ENCODE measurements at regions not wholly inside any gene's neighbourhood (a gene's known extent, or its start where the extent isn't known, plus 50 kb on each side); places are given as distances from the start of the nearest gene placed in this dataset.

DNA sequence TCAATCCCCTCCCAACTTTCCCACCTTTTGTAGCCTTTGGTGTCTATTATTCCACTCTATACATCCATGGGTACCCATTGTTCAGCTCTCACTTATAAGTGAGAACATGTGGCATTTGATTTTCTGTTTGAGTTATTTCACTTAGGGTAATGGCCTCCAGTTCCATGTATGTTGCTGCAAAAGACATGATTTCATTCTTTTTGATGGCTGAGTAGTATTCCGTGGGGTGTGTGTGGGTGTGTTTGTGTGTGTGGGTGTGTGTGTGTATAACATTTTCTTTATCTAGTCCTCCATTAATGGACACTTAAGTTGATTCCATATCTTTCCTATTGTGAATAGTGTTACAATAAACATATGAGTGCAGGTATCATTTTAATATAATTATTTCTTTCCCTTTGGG lies 157.5 kb upstream of the FSTL4 start:
- DNase-seq (ENCODE audit: low spot score): no peak

DNA sequence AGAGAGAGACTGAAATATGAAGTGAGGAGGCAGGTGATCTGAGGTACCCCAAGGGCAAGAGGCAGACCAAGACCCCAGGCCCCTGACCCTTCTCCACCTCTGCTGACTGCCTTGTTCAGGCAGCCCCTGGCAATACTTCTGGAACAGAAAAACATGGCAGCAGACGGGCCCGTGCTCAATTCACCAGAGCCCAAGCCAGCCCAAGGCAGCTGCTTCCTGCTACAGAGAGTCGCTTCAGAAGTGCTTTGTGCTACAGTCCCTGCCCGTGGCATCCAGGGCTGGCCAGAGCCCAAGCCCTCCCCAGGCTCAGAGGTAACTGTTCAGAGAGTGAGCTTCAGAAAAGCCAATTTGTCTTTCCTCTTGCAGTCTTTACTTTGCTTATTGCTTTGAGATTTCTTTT lies 151.4 kb upstream of the FSTL4 start:
- no peak for DNase-seq (ENCODE audit: low spot score)

DNA sequence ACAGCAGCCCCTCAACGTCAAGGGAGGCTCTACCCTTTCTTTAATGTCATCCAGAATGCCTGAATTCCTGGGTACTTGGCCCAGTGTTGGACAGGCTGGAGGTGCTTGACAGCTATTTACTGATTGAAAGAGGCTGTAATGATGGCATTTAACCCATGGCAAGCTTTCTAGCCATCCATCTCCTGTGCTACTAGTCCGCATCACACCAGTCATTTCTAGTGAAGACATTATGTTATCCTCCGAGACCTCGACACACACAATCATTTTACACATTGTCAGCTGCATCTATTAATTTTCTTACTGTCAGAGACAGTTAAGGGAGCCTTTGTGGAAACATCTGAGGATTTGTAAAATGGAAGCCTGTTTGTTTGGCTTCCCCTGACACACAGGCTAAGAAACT lies 149.3 kb upstream of the FSTL4 start:
- no peak for DNase-seq (ENCODE audit: low spot score)

DNA sequence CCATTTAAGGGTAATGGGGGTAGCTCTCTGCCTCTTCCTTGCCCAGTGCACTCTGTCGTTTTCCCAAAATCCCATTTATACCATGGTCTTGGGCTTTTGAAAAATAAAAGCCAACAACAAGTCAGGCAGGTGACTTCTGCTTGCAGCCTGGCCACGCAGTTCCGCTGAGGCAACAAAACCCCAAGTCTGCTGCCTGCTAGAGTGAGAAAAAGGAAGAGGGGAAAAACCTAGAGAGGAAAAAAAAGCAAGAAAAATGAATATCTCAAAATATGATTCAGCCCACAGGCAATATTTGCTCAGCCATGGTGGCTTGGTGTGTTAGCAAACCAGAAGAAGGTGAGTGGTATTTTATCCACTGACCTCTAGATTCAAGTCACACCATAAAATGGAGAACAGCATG lies 148.2 kb upstream of the FSTL4 start:
- DNase-seq (ENCODE audit: low spot score): no peak

DNA sequence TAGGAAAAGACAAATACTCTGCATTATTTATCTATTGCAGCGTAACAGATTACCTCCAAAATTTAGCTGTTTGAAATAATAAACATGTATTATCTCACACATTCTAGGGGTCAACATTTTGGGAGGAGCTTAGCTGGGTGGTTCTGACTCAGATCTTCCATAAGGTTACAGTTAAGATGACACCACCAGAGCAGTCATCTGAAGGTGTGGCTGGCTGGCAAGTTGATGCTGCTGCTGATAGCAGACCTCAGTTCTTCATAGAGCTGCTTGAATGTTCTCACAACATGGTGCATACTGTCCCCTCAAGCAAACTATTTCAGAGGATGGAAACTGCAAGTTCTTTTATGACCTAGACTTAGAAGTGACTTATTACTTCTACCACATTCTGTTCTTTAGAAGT lies 146.3 kb upstream of the FSTL4 start:
- DNase-seq (ENCODE audit: low spot score): no peak

DNA sequence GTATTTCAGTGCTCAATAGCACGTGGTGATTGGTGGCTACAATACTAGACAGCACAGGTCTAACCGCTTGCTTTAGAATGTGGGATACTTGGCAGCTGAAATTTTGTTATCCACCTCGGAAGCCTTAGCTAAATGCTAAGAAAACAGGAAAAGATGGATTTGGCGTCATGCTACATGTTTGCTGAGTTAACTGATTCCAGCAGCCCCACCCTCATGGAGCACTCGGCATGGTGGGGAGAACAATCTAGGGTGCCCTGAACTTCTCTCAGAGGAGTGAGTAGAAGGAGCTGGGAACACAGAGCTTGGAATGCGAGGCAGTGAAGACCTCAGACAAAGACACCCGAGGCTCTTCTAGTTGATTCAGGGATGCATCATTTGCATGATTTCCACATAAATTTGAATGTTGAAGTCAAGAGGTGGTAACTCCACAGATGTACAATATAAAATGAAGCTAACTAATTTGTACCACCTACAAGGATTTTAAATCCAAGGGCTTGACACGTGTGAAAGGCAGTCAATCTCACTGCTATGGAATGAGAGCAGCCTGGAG lies 145.1 kb upstream of the FSTL4 start:
- DNase-seq (ENCODE audit: low spot score): no peak

DNA sequence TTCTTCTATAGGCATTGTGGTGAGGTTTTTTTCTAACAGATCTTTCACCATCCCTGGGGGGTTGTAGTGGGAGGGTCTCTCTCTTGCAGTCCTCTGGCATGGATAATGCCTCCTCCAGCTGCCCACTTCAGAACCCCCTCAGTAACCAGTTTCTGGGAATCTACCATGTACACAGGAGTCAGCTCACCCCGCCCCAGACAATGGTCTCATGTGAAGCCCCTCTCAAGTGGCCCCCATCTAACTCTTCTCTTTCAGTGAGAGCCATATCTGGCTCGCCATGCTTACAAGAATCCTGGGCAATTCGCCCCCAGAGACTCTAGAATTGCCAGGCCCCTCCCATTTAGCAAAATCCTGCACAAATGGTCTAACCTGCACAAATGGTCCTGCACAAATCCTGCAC lies 144.4 kb upstream of the FSTL4 start:
- no peak for DNase-seq (ENCODE audit: low spot score)

DNA sequence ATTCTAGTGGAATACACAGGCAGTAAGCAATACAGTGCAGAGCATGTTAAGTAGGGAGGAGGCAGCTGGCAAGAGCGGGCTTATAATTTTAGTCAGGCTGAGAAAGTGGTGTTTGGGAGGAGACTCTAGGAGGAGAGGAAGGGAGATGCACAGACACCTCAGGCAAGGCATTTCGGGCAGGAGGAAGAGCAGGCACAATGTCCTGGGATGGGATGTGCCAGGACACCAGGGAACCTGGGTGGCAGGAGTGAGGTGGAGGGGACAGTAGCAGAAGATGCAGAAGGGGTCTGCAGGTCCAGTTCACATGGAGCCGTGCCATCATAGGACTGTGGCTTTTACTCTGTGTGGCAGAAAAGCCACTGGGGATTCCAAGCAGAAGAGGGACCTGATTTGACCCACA lies 143.7 kb upstream of the FSTL4 start:
- DNase-seq (ENCODE audit: low spot score): no peak

DNA sequence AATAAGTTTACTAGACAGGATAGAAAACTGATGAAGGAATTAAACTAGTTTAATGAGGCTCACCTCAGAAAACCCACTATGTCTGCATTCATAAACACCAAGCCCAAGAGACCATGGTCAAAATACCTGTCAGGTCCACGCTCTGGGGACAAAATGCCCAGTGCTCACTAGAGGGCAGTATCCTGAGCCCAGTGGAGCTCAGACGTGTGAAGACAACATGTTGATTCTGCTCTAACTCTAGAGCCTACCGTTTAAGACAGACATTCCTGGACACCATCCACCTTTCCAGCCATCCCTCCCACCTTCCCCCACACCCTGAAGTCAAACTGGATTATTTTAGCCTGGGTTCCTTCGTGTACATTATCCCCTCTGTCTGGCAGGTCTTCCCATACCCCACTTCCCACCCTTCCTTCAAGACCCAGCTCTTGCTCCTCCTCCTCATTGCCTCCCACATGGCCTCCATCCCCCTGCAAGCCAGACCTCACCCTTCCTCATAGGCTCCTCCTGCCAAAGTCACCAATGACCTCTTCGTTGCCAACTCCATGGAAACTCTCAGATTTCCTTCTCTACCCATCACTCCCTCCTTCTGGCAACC lies 142.3 kb upstream of the FSTL4 start:
- DNase-seq (ENCODE audit: low spot score): no peak

DNA sequence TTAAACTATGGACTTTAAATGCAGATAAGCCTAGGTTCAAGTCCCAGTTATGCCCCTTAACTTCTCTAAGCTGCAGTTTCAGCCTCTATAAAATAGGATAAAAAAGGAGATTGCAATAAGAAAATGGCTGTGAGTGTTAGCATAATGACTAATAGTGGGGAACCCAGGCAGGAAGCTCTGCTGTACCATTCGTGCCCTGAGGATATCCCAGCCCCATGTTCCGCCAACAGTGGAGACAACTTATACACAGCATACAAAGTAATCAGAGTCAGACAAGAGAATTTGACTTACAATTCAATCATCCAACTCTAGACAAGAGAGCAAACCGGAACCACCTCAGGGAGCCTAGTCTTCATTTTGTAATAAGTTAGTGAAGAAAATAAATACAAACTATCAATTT lies 141.5 kb upstream of the FSTL4 start:
- DNase-seq (ENCODE audit: low spot score): no peak

DNA sequence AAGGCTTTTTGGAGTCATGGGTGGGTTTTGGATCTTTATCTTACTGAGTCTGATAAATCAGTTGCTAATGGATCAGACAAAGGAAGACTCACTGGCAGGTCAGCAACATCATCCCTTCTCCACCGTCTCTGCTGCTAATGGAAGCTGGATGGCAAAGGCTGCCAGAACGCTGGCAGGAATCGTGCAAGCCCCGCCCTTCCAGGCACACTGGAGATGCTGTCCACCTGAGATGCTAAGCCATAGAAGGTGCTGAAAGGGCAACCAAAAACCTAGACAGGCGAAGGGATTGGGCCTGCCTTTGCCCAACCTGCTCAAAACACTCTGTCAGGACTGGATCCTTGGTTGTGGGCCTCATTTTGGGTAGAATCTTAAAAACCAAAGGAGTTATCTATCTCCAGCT lies 139.5 kb upstream of the FSTL4 start:
- DNase-seq (ENCODE audit: low spot score): no peak

DNA sequence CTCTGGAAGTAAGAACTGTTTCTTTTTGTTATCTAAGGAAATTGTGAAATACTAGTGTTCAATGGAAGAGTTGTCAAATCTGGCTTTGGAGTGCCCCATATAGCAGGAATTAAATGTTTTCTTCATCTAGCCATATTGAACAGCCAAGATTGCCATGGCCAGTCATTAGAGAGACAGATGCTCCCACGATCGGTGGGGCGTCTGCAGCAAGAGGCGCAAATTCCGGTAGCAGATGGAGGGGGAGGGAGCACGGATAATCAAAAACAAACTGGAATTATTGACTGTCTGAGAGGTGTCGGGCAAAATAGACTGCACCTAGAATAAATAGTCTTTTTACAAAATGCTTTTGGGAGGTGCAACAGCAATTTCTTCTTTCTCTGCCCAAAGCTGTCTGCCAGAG lies 139.1 kb upstream of the FSTL4 start:
- no peak for DNase-seq (ENCODE audit: low spot score)

DNA sequence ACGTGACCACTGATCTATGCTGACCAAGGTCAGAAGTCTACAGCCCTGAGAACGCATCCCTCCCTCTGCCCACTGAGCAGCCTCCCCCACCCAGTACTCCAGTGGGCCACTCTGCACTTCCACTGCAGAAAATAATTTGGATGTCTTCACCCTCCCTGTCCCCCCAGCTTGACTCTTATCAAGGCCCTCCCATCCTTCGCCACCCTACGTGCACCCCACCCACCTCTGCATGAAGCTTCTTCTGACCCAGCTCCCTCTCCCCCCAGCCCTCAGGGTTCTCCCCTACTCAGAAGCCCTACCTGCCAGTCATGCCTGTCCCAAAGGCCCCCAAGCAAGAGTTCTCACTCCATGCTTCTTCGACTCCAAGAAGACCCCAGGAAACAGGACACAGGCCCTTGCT lies 138.5 kb upstream of the FSTL4 start:
- no peak for DNase-seq (ENCODE audit: low spot score)

DNA sequence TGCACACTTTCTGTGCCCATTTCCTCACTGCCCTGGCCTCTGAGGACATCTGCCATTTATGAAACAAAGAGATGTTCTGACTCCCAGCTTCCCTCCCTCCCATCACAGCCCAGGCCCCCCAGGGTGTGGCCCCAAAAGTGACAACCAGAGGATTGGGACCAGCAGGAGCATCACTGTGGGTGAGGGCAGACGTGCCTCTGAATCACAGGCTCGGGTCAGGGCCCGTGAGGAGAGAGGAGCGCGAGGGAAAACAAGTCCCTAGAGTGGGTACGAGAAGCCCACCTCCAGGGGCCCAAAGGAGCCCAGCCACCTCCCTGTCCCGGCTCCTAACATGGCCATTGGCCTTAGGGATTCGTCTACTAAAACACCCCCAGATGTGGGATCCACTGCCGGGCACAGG lies 138.0 kb upstream of the FSTL4 start:
- DNase-seq (ENCODE audit: low spot score): no peak

DNA sequence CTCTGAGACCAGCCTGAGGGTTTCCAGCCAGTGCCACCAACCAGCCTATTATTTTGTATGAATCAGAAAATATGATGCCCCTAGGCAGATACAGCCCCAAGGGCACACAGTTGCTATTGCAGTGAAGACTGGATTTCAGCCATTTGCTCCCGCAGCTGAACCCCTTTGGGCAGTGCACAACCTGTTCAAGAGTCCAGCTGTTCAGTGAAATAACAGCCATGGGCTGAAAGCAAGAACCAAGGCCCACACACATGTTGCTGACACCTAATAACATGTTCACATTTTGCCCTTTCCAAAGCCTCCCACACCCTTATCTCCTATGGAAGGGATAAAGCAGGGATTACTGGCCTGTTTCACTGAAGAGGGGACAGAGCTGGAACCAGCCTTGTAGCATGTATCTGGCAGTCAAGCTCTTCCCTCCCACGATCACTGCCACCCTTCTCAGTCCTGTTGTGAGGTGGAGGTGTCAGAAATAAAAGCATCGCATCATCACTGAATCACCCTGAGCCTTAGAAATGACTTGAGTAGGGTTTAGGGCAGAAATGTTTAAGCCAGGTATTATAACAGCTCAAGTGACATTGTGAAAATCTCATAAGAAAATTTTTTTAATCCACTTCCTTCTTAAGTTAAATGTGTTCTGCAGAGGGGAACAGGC lies 137.1 kb upstream of the FSTL4 start:
- DNase-seq (ENCODE audit: low spot score): no peak

DNA sequence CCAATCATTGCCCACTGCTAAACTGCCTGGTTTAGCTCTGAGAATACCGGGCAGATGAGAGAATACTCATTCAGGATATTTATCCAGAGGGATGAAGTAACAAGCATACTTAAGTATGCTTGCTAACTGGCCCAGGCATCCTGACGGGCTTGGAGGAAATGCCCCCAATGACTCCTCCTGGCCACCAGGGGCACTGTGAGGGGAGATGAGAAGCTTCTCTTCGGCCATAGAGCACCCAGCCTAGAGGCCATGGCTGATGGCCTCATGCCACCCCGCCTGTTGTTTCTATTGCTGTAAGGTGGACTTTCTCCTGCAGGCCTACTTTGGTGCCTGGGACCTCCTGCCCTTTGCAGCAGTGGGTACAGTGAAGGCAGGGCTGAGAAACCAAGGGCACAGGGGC lies 134.5 kb upstream of the FSTL4 start:
- DNase-seq (ENCODE audit: low spot score): no peak

DNA sequence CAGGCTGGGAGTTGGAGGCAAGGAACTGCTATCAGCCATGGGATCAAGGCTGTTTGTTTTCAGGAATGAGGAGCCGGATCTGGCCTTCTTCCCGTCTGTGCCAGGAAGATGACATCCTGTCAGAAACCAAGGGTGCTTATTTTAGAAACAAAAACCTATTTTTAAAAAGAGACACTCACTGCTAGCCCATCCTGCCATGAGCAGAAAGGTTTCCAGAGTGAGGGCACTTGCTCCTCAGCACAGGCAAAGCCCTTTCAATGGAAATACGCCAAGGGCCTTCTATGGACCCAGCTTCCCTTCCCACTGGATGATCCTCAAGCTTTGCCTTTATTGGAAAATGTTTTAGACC lies 132.6 kb upstream of the FSTL4 start:
- DNase-seq (ENCODE audit: low spot score): no peak

DNA sequence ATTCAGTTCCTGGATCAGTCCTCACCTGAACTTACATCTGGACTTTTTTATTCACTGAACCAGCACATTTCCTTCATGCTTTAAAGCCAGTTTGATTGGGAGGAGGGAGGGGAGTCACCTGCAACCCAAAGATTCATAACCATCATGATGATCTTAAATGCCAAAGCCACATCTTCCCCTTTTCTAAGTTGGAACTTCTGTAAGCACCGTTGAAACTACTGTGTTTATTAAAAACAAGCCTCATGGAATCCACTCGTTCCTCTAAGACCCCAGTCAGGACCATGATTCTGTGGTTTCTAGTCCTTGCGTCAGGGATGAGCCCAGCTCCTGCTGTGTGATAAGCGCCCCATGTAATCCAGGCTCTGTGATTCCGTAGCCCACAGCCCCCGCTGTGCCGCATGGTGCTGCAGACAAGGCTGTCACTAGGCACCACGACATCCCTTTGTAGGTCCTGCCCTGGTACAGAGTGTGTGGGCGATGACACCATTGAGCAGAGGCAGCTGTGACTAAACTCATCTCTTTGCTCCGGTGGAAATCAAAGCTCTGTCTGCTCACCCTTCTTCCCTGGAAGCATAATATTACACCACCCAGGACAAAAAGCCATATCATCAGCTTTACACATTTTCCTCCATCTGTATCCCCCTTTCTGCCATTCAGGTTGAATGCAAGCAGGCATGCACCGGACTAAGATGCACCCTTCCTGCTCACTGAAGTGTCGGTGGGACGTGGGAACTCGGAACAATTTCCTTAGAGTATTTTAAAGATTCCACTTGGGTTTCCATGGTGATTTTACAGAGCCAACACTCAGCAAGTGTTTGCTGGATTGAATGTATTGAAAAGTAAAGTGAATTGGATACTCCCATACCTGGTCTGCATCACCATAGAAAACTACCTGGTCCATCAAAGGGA lies 132.0 kb upstream of the FSTL4 start:
- no peak for DNase-seq (ENCODE audit: low spot score)

DNA sequence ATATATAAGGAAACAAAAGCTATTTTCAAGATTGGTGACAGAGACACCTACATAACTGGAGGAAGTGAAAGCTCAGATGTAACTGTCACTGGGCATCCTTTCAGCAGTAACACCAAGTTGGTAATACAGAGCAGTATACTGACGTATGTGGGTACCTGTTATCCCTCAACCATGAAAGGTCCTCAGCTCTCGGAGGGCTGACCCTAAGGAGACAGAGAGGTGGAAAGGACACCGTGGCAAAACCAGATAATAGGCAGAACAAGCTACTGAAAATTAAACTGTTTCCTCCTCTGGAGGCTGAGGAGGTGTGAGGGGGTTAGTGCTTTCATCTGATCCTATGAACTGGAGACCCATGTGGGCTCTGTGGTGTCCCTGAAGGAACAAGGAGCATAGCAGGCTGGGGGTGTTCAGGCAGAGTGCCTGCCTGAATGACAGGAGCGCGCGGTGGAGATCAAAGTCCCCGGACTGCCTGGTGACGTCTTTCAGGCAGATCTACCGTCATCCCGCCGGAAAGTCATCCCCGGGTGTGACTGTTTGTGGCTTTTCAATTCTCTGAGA lies 130.2 kb upstream of the FSTL4 start:
- no peak for DNase-seq (ENCODE audit: low spot score)

DNA sequence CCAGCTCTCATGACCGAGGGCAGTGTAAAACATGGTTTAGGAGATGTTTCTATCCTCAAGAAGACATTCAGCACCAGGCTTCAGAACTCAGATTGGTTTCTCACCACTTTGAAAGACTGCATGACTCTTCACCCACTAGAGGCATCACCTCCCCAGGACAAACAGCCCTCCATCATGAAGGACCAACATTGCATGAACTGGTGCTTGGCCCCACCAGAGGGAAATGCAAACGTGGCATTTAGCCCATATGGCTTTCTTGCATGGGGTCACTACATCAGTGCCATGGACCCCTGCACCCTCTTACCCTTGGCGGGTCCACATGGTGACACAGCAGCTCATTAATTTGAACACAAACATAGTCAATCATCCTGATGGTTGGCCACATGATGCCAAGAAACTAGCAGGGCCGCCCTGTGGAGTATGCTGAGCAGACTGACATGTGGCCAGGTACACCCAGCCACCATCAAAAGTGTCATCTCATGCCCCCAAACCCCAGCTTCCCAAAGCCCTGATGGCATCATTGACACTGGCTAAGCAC lies 129.5 kb upstream of the FSTL4 start:
- DNase-seq (ENCODE audit: low spot score): no peak

DNA sequence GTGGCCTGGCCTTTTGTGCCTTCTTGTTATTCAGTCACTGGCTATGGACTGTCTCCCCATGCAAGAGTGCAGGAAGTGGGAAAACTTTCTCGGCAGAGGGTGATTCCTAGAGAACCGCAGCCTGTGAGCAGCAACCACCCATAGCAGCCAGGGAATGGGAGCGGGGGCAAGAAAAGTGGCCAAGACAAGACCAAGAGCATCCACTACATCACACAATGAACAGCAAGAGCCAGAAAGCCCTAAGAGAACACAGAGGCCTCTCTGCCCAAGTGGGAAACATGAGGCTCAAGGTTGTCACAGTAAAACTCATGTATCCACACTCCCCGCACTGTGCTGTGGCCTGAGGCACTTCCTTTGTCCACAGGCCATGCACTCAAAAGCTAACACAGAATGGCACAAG lies 129.1 kb upstream of the FSTL4 start:
- DNase-seq (ENCODE audit: low spot score): no peak

DNA sequence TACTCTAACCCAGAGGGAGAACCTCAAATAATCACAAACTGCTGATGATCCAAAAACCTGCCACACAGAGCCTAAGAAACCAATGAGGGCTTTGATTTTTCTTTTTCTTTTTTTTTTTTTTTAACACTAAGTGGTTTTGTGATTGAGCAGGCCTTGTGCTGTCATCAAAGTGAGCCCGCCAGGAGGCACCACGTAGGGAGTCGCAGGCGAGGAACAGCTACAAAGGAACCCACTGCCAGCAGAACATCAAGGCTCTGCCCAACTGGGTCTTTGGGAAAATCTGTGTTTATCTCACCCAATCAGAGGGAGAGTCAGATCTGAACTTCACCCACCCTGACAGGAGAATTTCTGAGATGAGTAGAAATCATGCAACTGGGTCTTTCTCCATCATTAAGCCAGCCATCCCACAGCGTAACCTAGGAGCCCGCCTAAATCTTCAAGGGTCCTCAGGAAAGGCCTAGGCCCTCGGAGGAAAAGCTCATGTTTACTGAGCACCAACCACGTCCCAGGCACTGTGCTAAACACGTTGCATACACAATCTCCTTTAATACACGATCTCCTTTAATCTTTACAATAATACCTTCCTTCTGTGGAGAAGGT lies 126.9 kb upstream of the FSTL4 start:
- DNase-seq (ENCODE audit: low spot score): no peak

Data from CD4-positive, alpha-beta T cell treated with Interleukin-15 for 4 hours (primary cell).